GM23338 (cell line): ENCODE measurements at regions not wholly inside any gene's neighbourhood (a gene's known extent, or its start where the extent isn't known, plus 50 kb on each side); places are given as distances from the start of the nearest gene placed in this dataset.

Source experiments
- CTCF ChIP-seq, 2 experiments: fragments of 200-600 bp in 1 of 2; sonication (generic) in 1 of 2; conservative IDR thresholded peaks; 2 replicates each; pipeline versions ENCODE4 v1.5.1 to v1.6.1; 2016 to 2017; ENCODE audit warnings: antibody characterized with exemption in 2 of 2, low read depth in 2 of 2, mild to moderate bottlenecking in 2 of 2, moderate library complexity in 1 of 2
- EZH2 ChIP-seq: fragments of 200-600 bp; sonication (generic); IDR thresholded peaks from one replicate; pipeline ENCODE4 v1.8.0; 2017; ENCODE audit warnings: antibody characterized with exemption, mild to moderate bottlenecking, low read depth; ENCODE audit not compliant: unreplicated experiment
- JUNB ChIP-seq: IDR thresholded peaks from one replicate; pipeline ENCODE4 v1.6.1; 2016; ENCODE audit warnings: antibody characterized with exemption; ENCODE audit not compliant: unreplicated experiment
- POLR2AphosphoS5 ChIP-seq: IDR thresholded peaks from 2 replicates; pipeline ENCODE4 v1.6.1; 2016; ENCODE audit warnings: antibody characterized with exemption, low read depth
- REST ChIP-seq: IDR thresholded peaks from one replicate; pipeline ENCODE4 v1.6.1; 2018; ENCODE audit warnings: antibody characterized with exemption; ENCODE audit not compliant: unreplicated experiment
- ZNF331 ChIP-seq: fragments of 250-450 bp; sonication (Bioruptor Pico); IDR thresholded peaks from 2 replicates; pipeline ENCODE4 v1.5.0; 2020; ENCODE audit warnings: low read depth, mild to moderate bottlenecking, moderate library complexity

DNA sequence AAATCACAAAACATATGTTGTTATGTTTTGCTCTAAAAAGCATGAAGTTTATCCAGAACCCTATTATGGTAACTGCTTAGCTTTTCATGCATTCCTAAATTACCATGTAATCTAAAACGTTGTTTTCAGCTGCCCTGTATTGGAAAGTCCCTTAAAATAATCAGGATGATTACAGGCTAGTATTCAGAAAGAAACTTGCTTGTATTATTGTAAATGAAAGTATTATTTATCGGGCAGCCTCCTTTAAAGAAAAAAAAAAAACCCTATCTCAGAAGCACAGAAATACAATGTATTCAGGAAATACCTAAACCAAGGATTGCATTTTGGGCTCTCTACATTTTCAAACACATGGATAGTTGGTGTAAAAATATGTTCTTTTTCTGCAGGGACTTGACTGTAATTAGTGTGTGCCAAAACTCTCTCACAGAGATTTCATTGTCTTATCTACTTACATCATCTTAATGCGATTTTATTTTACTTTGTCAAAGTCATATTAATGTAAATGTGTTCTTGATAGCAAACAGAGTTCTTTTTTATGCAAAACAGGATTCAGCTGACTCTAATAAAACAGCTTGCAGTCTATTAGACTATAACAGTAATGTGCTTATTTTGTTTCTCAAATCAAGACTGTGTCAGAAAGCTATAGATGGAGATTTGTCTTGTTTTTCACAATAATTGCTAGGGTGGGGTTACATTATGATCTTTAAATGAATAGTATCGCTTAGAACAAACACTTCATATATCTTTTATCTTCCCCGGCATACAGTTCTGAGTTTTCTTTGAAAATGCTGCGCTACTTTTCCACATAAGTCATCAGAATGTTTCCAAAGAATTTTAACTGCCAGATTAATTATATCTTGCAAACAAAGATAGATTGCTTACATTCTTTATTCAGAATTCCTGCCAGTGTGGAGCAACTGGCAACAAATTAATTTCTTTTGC lies 65.3 kb upstream of the ARID5B start:
- TF ChIP-seq CTCF (conservative IDR thresholded peaks at IDR 0.05; ENCODE audit: low read depth in 2 of 2) = no peak
- no peak for TF ChIP-seq REST
- no peak for TF ChIP-seq EZH2
- TF ChIP-seq POLR2AphosphoS5 = no peak
- no peak for TF ChIP-seq JUNB
- no peak for TF ChIP-seq ZNF331 (CRISPR knock-in tag)
